NCI-H2107 treated with DMSO at 0.1 percent for 48 hours (cell line): ENCODE measurements at regions not wholly inside any gene's neighbourhood (a gene's known extent, or its start where the extent isn't known, plus 50 kb on each side); places are given as distances from the start of the nearest gene placed in this dataset.

Experiments
- DNase-seq: peaks from one replicate; lab custom pipeline; 2025; ENCODE audit not compliant: unreplicated experiment; lab: John Stamatoyannopoulos, UW

- no peak for DNase-seq
Measured at GRCh38 chr4:14856934-14857235, 145.4 kb upstream of the CPEB2 start.

- DNase-seq = no peak
Measured at GRCh38 chr4:14857475-14857874, 144.8 kb upstream of the CPEB2 start.

- no peak for DNase-seq
Measured at GRCh38 chr4:14857981-14858380, 144.3 kb upstream of the CPEB2 start.

GRCh38 chr4:14862891-14863290, 139.4 kb upstream of the CPEB2 start:
- DNase-seq = no peak

- DNase-seq = no peak
Measured at GRCh38 chr4:14863418-14864364, 138.6 kb upstream of the CPEB2 start.

GRCh38 chr4:14864365-14865030, 137.8 kb upstream of the CPEB2 start:
- no peak for DNase-seq

- no peak for DNase-seq
Measured at GRCh38 chr4:14865031-14865366, 137.3 kb upstream of the CPEB2 start.

GRCh38 chr4:14865804-14866203, 136.5 kb upstream of the CPEB2 start:
- DNase-seq = no peak

- DNase-seq = no peak
Measured at GRCh38 chr4:14867847-14868246, 134.4 kb upstream of the CPEB2 start.

GRCh38 chr4:14868426-14869395, 133.6 kb upstream of the CPEB2 start:
- no peak for DNase-seq

GRCh38 chr4:14871676-14872430, 130.4 kb upstream of the CPEB2 start:
- DNase-seq = no peak

GRCh38 chr4:14874990-14875389, 127.3 kb upstream of the CPEB2 start:
- DNase-seq = no peak

- no peak for DNase-seq
Measured at GRCh38 chr4:14877246-14878225, 124.7 kb upstream of the CPEB2 start.

GRCh38 chr4:14878681-14879080, 123.6 kb upstream of the CPEB2 start:
- no peak for DNase-seq

- DNase-seq = no peak
Measured at GRCh38 chr4:14879683-14880082, 122.6 kb upstream of the CPEB2 start.

- no peak for DNase-seq
Measured at GRCh38 chr4:14880805-14881204, 121.5 kb upstream of the CPEB2 start.

- DNase-seq = no peak
Measured at GRCh38 chr4:14883166-14883565, 119.1 kb upstream of the CPEB2 start.

GRCh38 chr4:14883661-14884060, 118.6 kb upstream of the CPEB2 start:
- no peak for DNase-seq

- DNase-seq = no peak
Measured at GRCh38 chr4:14887842-14888433, 114.3 kb upstream of the CPEB2 start.
